ENCODE measurements at regions not wholly inside any gene's neighbourhood (a gene's known extent, or its start where the extent isn't known, plus 50 kb on each side); places are given as distances from the start of the nearest gene placed in this dataset.

- TF ChIP-seq CREM (IDR thresholded peaks at IDR 0.05; ENCODE audit: low read depth) (no peak), USF1 (IDR thresholded peaks at IDR 0.05; ENCODE audit: borderline replicate concordance, extremely low read length, insufficient read depth, low read depth, low read length) (no peak), KAT2A (conservative IDR thresholded peaks at IDR 0.05; ENCODE audit: control insufficient read depth, low read depth, low read length) (no peak), PAX5 (IDR thresholded peaks at IDR 0.05; ENCODE audit: borderline replicate concordance, low read depth, low read length) (no peak), RFX5 (IDR thresholded peaks at IDR 0.05; ENCODE audit: low read depth, low read length) (no peak)
Measured at GRCh38 chr15:93314245-93314644, 225.2 kb upstream of the RGMA start.

All from GM12878 (cell line).